MCF 10A (cell line): ENCODE measurements at regions not wholly inside any gene's neighbourhood (a gene's known extent, or its start where the extent isn't known, plus 50 kb on each side); places are given as distances from the start of the nearest gene placed in this dataset.

ENCODE experiments used
- BruUV-seq: library from RNA; stranded (reverse); fragments of 400-500 nt; replicated peaks from 2 replicates; lab custom pipeline; 2021; lab: Mats Ljungman, UMichigan
- CTCF ChIA-PET: fragments of 300-600 bp; sonication (Branson Sonifier 250); formaldehyde crosslinking; extraction: SDS; loops from one replicate; lab custom pipeline; 2021; ENCODE audit warnings: antibody characterized with exemption, inconsistent platforms; lab: Yijun Ruan, JAX
- POLR2A ChIA-PET: fragments of 300-600, 350-650 bp; sonication (Branson Sonifier 250); formaldehyde crosslinking; extraction: SDS; loops from one replicate; lab custom pipeline; 2020; ENCODE audit warnings: antibody characterized with exemption, inconsistent platforms; lab: Yijun Ruan, JAX
- DNase-seq: peaks from one replicate; pipeline ENCODE4 v3.0.0-alpha.2; 2018; ENCODE audit not compliant: unreplicated experiment
- H3K27ac Mint-ChIP-seq: one replicate; pipeline ENCODE4 v1.8.0; 2022; ENCODE audit warnings: mild to moderate bottlenecking, low read depth, mixed read lengths; ENCODE audit not compliant: unreplicated experiment
- H3K27me3 Mint-ChIP-seq: one replicate; pipeline ENCODE4 v1.8.0; 2022; ENCODE audit warnings: mixed read lengths; ENCODE audit not compliant: insufficient read depth, unreplicated experiment
- H3K36me3 Mint-ChIP-seq: one replicate; pipeline ENCODE4 v1.8.0; 2022; ENCODE audit warnings: mild to moderate bottlenecking, moderate library complexity, mixed read lengths; ENCODE audit not compliant: insufficient read depth, unreplicated experiment
- H3K4me1 Mint-ChIP-seq: one replicate; pipeline ENCODE4 v1.8.0; 2022; ENCODE audit warnings: mixed read lengths; ENCODE audit not compliant: insufficient read depth, unreplicated experiment
- H3K4me3 Mint-ChIP-seq: one replicate; pipeline ENCODE4 v1.8.0; 2022; ENCODE audit warnings: mild to moderate bottlenecking, moderate library complexity, mixed read lengths; ENCODE audit not compliant: unreplicated experiment
- H3K9me3 Mint-ChIP-seq: one replicate; pipeline ENCODE4 v1.8.0; 2022; ENCODE audit warnings: mixed read lengths; ENCODE audit not compliant: unreplicated experiment
- intact Hi-C: fragments of 100-400 bp; cut with micrococcal nuclease; formaldehyde crosslinking; loops from 2 replicates; pipeline ENCODE4 v1.14.1; 2022
- TF ChIP-seq, protein P1 (sequence below): fragments of 200-600 bp; IDR thresholded peaks from one replicate; pipeline ENCODE4 v1.8.0; 2022; ENCODE audit warnings: antibody characterized with exemption, mild to moderate bottlenecking; ENCODE audit not compliant: unreplicated experiment

DNA sequence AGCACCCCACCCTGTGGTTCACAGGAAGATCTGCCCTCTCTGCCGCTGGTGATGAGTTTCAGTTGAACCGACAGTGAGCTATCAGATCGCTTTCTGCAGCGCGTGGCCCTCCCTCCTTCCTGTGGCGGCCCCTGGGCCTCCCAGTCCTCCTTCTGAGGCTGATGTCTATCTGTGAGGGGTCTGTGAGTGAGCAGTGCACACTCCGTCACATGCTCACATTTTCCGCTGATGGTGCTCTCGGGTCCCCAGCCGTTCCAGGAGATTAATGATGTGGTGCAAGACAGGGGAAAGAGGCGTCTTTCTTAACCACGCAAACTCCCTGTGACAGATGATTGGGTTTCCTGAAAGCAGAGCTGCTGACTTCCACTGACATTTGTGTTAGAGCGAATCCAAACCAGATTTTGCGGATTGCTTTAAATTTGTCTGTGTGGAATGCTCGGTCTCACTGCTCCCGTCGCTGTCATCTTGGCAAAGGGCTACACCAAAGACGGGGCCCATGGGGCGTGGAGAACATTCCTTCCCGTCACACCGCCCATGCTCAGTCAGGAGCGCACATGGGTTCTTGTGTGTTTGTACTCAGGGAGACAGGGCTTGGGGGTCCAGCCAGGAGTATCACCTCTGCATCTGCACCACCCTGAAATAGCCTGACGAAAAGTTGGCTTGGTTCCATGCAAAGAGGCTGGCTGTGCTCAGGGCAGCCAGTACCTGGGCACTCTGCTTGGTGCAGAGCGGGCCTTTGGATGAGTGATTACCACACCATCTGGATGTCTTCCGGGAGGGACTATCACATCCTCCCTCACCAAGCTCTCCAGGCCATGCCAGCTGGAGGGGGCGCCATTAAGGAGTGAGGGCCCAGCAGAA lies 154.7 kb upstream of the HS6ST1 start:
- DNase-seq, result no peak
- intact Hi-C loops, result no loop called here
- no peaks in the 10 kb centered on the region for H3K36me3 Mint-ChIP-seq
- H3K9me3 Mint-ChIP-seq, result peaks cover 14% of the 10 kb centered on the region
- BruUV-seq, result no TSS peak
- TF ChIP-seq, protein P1, sequence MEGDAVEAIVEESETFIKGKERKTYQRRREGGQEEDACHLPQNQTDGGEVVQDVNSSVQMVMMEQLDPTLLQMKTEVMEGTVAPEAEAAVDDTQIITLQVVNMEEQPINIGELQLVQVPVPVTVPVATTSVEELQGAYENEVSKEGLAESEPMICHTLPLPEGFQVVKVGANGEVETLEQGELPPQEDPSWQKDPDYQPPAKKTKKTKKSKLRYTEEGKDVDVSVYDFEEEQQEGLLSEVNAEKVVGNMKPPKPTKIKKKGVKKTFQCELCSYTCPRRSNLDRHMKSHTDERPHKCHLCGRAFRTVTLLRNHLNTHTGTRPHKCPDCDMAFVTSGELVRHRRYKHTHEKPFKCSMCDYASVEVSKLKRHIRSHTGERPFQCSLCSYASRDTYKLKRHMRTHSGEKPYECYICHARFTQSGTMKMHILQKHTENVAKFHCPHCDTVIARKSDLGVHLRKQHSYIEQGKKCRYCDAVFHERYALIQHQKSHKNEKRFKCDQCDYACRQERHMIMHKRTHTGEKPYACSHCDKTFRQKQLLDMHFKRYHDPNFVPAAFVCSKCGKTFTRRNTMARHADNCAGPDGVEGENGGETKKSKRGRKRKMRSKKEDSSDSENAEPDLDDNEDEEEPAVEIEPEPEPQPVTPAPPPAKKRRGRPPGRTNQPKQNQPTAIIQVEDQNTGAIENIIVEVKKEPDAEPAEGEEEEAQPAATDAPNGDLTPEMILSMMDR, result no peak
- H3K27ac Mint-ChIP-seq, result no peak overlapping the region
- POLR2A ChIA-PET, result no interaction called here
- no peaks in the 10 kb centered on the region for H3K27me3 Mint-ChIP-seq
- H3K4me3 Mint-ChIP-seq, result no peak overlapping the region
- H3K4me1 Mint-ChIP-seq, result no peaks in the 10 kb centered on the region
- CTCF ChIA-PET, result no interaction called here

DNA sequence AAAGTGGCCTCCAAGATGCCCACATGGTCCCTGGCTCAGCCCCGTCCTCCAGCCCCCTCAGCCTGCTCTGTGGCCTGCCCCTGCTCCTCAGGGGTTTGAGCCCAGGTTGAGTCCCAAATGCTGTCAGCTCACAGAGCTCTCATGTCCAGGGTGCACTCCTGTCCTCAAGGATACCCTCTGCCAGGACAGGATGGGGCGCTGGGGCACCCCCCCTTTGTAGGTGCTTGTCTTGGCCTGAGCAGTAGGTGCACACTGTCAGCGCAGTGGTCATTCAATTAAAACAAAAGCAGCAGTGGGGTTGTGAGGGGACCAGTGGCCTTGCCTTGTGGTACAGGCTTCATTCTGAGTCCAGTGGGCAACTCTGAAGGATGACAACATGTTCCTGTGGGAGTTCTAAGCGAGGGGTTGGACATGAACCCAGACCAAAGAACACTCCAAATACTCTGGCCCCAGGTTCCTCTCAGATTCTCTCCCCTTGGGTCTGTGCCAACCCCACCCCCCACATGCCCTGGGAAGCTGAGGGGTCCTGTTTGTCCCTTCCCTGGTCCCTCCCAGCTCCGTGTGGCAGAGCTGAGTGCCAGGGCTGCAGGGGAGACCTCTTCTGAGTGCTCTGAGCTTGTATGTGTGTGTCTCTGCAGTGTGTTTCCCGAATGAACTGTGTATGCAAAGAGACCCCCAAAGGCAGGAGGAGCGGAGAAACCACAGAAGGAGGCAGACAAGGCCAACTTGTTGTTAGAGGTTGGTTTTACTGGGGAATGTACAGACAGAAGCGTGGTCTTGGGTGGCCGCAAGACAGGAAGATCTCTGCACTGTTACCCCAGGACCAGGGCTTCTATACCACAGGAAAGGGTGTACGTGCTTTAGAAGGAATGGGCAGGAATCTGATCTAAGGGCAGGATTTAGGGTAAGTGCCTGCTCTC lies 155.6 kb upstream of the HS6ST1 start:
- Mint-ChIP-seq H3K4me3 (no peak overlapping the region), H3K27ac (no peak overlapping the region), H3K9me3 (peaks cover 11% of the 10 kb centered on the region), H3K36me3 (no peaks in the 10 kb centered on the region), H3K27me3 (no peaks in the 10 kb centered on the region), H3K4me1 (no peaks in the 10 kb centered on the region)
- BruUV-seq, result no TSS peak
- no peak for DNase-seq
- CTCF ChIA-PET, result interaction anchor here (0.6 kb wide), 1 partner anchor 413 kb away, joined by 3 read pairs; no protein-coding TSS in a partner anchor
- TF ChIP-seq, protein P1, result no peak
- intact Hi-C loops, result no loop called here
- POLR2A ChIA-PET, result no interaction called here

DNA sequence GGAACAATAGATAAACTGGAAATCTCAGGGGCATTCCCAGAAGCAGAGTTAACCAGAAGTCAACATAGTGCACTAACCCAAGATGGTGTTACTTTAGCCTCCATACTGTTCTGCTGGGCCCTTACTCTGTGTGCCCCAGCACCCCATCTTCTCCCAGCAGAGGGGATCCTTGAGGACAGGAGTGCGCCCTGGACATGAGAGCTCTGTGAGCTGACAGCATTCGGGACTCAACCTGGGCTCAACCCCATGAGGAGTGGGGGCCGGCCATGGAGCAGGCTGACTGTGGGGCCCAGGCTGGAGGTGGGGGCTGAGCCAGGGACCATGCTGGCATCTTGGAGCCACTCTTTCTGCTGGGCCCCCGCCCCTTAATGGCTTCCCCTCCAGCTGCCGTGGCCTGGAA lies 156.3 kb upstream of the HS6ST1 start:
- H3K4me3 Mint-ChIP-seq, result no peak overlapping the region
- no peaks in the 10 kb centered on the region for H3K27me3 Mint-ChIP-seq
- no peaks in the 10 kb centered on the region for H3K36me3 Mint-ChIP-seq
- no peak overlapping the region for H3K27ac Mint-ChIP-seq
- no peak for DNase-seq
- BruUV-seq, result no TSS peak
- peaks cover 15% of the 10 kb centered on the region for H3K9me3 Mint-ChIP-seq
- intact Hi-C loops, result no loop called here
- POLR2A ChIA-PET, result no interaction called here
- TF ChIP-seq, protein P1, result no peak
- CTCF ChIA-PET, result interaction anchor here (0.6 kb wide), 1 partner anchor 412 kb away, joined by 3 read pairs; no protein-coding TSS in a partner anchor
- H3K4me1 Mint-ChIP-seq, result no peaks in the 10 kb centered on the region
